Tibial nerve (tissue), 4 donors: ENCODE measurements at regions not wholly inside any gene's neighbourhood (a gene's known extent, or its start where the extent isn't known, plus 50 kb on each side); places are given as distances from the start of the nearest gene placed in this dataset.

Source experiments
- CTCF ChIP-seq, 5 experiments: fragments of 200-600 bp in 3 of 5; fragments of 450-650 bp in 2 of 5; sonication (generic) in 3 of 5; IDR thresholded peaks; one replicate each; pipeline ENCODE4 v1.5.1; 2016 to 2019; ENCODE audit warnings: antibody characterized with exemption in 5 of 5, mild to moderate bottlenecking in 3 of 5, moderate library complexity in 2 of 5
- EP300 ChIP-seq, 2 donors: sonication (generic); formaldehyde crosslinking; IDR thresholded peaks; one replicate each; pipeline ENCODE4 v1.6.1; 2017; ENCODE audit warnings: antibody characterized with exemption in 2 of 2, mild to moderate bottlenecking in 1 of 2

DNA sequence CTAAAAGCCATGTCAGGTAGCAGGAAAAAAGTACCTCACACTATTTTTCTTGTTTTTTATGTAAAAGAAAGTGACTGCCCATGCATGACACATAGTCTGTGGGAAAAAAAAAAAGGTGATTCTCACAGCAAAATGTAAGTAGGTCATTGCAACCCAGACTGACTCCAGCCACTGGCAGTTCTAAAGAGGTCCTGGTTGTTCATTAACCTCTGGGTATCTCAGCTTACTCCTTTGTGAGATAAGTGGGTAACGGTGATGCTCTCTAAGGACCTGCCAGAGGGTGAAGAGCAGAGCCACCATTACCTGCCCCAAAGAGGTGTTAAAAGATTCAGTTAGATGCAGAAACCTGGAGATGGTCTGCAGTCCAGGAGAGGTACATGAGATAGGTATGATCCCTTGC lies 531.9 kb downstream of the GRIN2A start:
- TF ChIP-seq CTCF (IDR thresholded peaks at IDR 0.05): no peak
- TF ChIP-seq EP300 (IDR thresholded peaks at IDR 0.05): no peak
